GM20000 (cell line): ENCODE measurements at regions not wholly inside any gene's neighbourhood (a gene's known extent, or its start where the extent isn't known, plus 50 kb on each side); places are given as distances from the start of the nearest gene placed in this dataset.

ENCODE experiments used
- DNase-seq: peaks from one replicate; pipeline ENCODE4 v3.0.0; 2012; ENCODE audit warnings: low spot score
- TF ChIP-seq, protein P1 (sequence below): IDR thresholded peaks from 2 replicates; pipeline ENCODE4 v1.5.1; 2012; ENCODE audit warnings: mild to moderate bottlenecking, control low read depth; ENCODE audit errors: extremely low read depth, missing control alignments

DNA sequence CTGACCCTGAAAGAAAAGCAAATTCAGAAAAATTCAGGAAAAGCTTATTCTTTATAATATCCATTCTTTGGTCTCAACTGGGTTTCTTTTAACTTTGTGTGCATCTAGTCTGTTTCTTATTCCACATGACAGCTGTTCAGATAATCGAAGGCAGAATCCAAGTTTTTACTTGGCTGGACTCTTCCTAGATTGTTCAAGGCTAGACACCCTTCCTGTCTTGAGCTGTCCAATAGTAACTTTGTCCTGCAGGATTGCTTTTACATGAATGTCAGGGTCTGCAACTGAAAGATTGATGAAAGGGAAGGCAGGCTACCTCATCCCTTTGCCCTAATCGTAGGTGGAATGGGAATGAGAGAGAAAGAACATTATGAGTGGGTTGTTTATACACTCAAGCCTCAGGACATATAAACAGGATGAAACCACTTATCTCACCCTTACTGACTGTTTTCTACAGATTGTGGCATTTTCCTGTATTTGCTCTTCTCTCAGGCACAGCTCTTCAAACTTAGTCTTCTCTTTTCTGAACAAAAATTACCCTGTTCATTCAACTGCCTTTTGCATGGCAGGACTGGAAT lies 76.9 kb downstream of the LEPR start:
- TF ChIP-seq, protein P1, sequence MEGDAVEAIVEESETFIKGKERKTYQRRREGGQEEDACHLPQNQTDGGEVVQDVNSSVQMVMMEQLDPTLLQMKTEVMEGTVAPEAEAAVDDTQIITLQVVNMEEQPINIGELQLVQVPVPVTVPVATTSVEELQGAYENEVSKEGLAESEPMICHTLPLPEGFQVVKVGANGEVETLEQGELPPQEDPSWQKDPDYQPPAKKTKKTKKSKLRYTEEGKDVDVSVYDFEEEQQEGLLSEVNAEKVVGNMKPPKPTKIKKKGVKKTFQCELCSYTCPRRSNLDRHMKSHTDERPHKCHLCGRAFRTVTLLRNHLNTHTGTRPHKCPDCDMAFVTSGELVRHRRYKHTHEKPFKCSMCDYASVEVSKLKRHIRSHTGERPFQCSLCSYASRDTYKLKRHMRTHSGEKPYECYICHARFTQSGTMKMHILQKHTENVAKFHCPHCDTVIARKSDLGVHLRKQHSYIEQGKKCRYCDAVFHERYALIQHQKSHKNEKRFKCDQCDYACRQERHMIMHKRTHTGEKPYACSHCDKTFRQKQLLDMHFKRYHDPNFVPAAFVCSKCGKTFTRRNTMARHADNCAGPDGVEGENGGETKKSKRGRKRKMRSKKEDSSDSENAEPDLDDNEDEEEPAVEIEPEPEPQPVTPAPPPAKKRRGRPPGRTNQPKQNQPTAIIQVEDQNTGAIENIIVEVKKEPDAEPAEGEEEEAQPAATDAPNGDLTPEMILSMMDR: no peak
- no peak for DNase-seq

GRCh38 chr1:65503427-65503826 lies 83.0 kb downstream of the LEPR start:
- TF ChIP-seq, protein P1: no peak
- no peak for DNase-seq

GRCh38 chr1:65504263-65504662 lies 83.8 kb downstream of the LEPR start:
- TF ChIP-seq, protein P1: no peak
- no peak for DNase-seq

DNA sequence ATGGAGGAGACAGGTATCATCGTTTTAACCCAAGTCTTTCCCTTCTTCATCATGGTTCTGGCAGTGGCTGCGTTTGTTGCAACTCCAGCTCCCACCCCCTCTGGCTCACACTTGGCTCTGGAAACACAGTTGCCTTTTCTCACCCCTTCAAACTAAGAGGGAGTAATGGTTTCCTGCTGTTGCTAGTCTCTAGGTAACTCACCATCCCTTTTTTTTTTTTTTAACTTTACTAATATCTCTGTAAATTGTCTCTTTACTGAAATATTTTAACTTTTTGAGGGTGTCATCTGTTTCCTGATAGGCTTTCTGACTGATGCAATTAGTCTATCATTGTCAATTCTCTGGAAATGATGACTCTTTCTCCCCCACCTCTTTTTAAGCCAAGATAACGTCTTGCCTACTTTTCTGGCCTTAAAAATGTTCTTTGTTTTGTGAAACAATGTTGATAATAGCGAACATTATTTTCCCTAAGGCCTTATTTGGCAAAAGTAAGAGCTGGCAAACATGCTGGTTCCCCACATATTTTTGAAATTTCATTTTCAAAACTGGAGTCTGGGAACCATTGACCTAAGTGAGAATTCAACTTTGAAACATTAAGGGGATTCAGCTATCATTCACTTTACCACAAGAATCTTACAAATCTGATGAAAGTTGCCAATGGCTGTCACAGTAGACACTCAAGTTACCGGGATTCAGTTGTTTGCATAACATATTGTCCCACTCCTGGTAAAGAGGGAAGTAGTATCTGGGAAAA lies 85.3 kb downstream of the LEPR start:
- TF ChIP-seq, protein P1: no peak
- no peak for DNase-seq

DNA sequence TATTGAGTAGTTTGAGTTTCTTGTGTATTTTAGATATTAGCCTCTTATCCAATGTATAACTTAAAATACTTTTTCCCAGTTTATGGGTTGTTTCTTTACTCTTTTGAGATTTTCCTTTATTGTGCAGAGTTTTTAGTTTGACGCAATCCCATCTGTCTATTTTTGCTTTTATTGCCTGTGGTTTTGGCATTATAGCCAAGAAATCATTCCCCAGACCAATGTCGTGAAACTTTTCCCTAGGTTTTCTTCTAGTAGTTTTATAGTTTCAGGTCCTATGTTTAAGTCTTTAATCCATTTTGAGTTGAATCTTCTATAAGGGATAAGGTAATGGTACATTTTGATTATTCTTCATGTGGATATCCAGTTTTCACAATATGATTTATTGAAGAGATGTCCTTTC lies 87.6 kb downstream of the LEPR start:
- no peak for DNase-seq
- TF ChIP-seq, protein P1: no peak

- no peak for DNase-seq
Observed at GRCh38 chr1:65509912-65510680, 89.6 kb downstream of the LEPR start.

More at GRCh38 chr1:65509912-65510680, 89.6 kb downstream of the LEPR start:
- TF ChIP-seq, protein P1: no peak
